Myocyte (in vitro differentiated cells): ENCODE measurements at regions not wholly inside any gene's neighbourhood (a gene's known extent, or its start where the extent isn't known, plus 50 kb on each side); places are given as distances from the start of the nearest gene placed in this dataset.
"Not testable (repeated sequence)": the region's sequence is repeated elsewhere in the genome, so short reads cannot be mapped to it uniquely, and the experiment has no call there.

Experiments
- DNase-seq: peaks from one replicate; pipeline ENCODE4 v3.0.0-alpha.2; 2012; ENCODE audit warnings: low read depth

GRCh38 chr3:81063896-81064295 lies 697.5 kb downstream of the GBE1 start:
- DNase-seq, result no peak

- DNase-seq, result not testable (repeated sequence)
Observed at GRCh38 chr3:81051133-81051532, 710.3 kb downstream of the GBE1 start.

GRCh38 chr3:81048058-81048665 lies 713.3 kb downstream of the GBE1 start:
- no peak for DNase-seq

- no peak for DNase-seq
Observed at GRCh38 chr3:81045976-81046375, 715.5 kb downstream of the GBE1 start.

GRCh38 chr3:81045246-81045645 lies 716.2 kb downstream of the GBE1 start:
- DNase-seq, result no peak

GRCh38 chr3:81043660-81044199 lies 717.7 kb downstream of the GBE1 start:
- DNase-seq, result no peak

GRCh38 chr3:81043009-81043408 lies 718.4 kb downstream of the GBE1 start:
- no peak for DNase-seq

- DNase-seq, result no peak
Observed at GRCh38 chr3:81041331-81041730, 720.1 kb downstream of the GBE1 start.

- DNase-seq, result no peak
Observed at GRCh38 chr3:81040107-81040506, 721.3 kb downstream of the GBE1 start.

- no peak for DNase-seq
Observed at GRCh38 chr3:81033684-81034083, 727.8 kb downstream of the GBE1 start.

GRCh38 chr3:81033185-81033584 lies 728.3 kb downstream of the GBE1 start:
- DNase-seq, result no peak

GRCh38 chr3:81029861-81030260 lies 731.6 kb downstream of the GBE1 start:
- DNase-seq, result no peak

GRCh38 chr3:81027344-81027743 lies 734.1 kb downstream of the GBE1 start:
- no peak for DNase-seq

- no peak for DNase-seq
Observed at GRCh38 chr3:81024560-81024959, 736.9 kb downstream of the GBE1 start.

- no peak for DNase-seq
Observed at GRCh38 chr3:81022339-81022738, 739.1 kb downstream of the GBE1 start.

GRCh38 chr3:81013360-81013759 lies 748.1 kb downstream of the GBE1 start:
- DNase-seq, result no peak

GRCh38 chr3:81005992-81006391 lies 755.5 kb downstream of the GBE1 start:
- DNase-seq, result no peak

- no peak for DNase-seq
Observed at GRCh38 chr3:81003817-81004216, 757.6 kb downstream of the GBE1 start.

GRCh38 chr3:81003008-81003645 lies 758.3 kb downstream of the GBE1 start:
- DNase-seq, result no peak

- no peak for DNase-seq
Observed at GRCh38 chr3:80999481-80999880, 762.0 kb downstream of the GBE1 start.

- no peak for DNase-seq
Observed at GRCh38 chr3:80998022-80998421, 763.4 kb downstream of the GBE1 start.

- DNase-seq, result no peak
Observed at GRCh38 chr3:80997622-80998021, 763.8 kb downstream of the GBE1 start.

- no peak for DNase-seq
Observed at GRCh38 chr3:80994767-80995166, 766.7 kb downstream of the GBE1 start.
